ENCODE measurements at regions not wholly inside any gene's neighbourhood (a gene's known extent, or its start where the extent isn't known, plus 50 kb on each side); places are given as distances from the start of the nearest gene placed in this dataset.

- Histone ChIP-seq H3K4me1 (no peaks in the 10 kb centered on the region), H3K4me3 (no peak overlapping the region), H3K9me3 (no peaks in the 10 kb centered on the region), H3K27ac (no peak overlapping the region), H3K36me3 (no peaks in the 10 kb centered on the region), H3K27me3 (no peaks in the 10 kb centered on the region)
- no peak for DNase-seq
- in situ Hi-C loops (cut with MboI; ENCODE audit: low pct_ligation_motif_present in 1 of 4, low pct_unique_long_range_greater_than_20kb in 1 of 4, low sequenced_read_pairs in 3 of 4), result no loop called here
- TF ChIP-seq, protein P1, sequence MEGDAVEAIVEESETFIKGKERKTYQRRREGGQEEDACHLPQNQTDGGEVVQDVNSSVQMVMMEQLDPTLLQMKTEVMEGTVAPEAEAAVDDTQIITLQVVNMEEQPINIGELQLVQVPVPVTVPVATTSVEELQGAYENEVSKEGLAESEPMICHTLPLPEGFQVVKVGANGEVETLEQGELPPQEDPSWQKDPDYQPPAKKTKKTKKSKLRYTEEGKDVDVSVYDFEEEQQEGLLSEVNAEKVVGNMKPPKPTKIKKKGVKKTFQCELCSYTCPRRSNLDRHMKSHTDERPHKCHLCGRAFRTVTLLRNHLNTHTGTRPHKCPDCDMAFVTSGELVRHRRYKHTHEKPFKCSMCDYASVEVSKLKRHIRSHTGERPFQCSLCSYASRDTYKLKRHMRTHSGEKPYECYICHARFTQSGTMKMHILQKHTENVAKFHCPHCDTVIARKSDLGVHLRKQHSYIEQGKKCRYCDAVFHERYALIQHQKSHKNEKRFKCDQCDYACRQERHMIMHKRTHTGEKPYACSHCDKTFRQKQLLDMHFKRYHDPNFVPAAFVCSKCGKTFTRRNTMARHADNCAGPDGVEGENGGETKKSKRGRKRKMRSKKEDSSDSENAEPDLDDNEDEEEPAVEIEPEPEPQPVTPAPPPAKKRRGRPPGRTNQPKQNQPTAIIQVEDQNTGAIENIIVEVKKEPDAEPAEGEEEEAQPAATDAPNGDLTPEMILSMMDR (IDR thresholded peaks at IDR 0.05), result no peak
- TF ChIP-seq POLR2A (IDR thresholded peaks at IDR 0.05) (no peak), POLR2AphosphoS5 (IDR thresholded peaks at IDR 0.05) (no peak), EP300 (IDR thresholded peaks at IDR 0.05; ENCODE audit: low read depth) (no peak)
- WGBS, 2 donors (ENCODE audit: low coverage in 1 of 2), result 60% methylated on average over 7 of the region's 7 CpGs; no CpG with 5 or more reads in 1 of the 2 donors
- intact Hi-C loops (cut with DNase I; ENCODE audit: low total_unique reads), result no loop called here
Observed at GRCh38 chr20:23289249-23289648, 61.3 kb upstream of the NXT1 start.

DNA sequence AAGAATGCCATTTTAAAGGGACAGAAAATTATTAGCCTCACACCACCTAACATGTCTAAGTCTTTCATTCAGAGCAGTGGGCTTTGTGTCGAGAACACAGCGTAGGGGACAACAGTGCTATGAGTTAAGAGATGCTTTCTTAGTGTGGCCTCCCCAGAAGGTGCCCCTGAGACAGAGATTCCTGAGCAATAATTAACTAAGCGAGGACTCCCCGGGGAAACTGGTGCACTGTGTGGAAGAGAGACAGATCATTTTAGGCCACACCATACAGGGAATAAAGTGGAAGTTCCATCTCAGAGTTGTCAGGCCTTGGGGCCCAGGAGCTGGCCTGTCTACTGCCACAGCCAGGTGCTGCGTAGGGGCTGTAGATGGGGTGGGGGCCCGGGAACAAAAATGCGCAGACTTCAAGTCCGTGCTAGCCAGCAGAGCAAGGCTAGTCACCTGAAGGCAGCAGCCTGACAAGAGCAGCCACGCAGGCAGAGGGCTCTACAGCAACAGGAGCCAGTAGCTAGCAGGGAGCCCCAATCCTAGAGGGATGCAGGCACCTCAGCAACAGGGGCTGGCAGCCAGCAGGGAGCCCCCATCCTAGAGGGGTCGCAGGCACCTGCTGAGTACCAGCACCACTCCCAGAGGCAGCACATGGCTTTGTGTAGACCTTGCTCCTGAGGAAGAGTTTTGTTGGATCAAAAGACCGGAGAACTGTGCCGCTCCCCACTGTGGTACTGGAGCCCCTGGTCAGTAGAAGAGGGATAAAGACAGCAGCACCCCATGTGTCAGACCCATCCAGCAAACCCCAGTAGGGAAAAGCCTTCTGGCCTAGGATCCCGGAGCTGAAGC, 63.0 kb upstream of the NXT1 start:
- TF ChIP-seq, protein P1 (IDR thresholded peaks at IDR 0.05), result no peak
- no peak for TF ChIP-seq POLR2AphosphoS5 (IDR thresholded peaks at IDR 0.05)
- no peak for TF ChIP-seq POLR2A (IDR thresholded peaks at IDR 0.05)
- 55 to 63% methylated on average over 4 to 13 of the region's 13 CpGs for WGBS, 2 donors (ENCODE audit: low coverage in 1 of 2)
- H3K27me3 ChIP-seq, result no peaks in the 10 kb centered on the region
- no peaks in the 10 kb centered on the region for H3K36me3 ChIP-seq
- DNase-seq, result no peak
- H3K4me3 ChIP-seq, result no peak overlapping the region
- intact Hi-C loops (cut with DNase I; ENCODE audit: low total_unique reads) (no loop called here), in situ Hi-C loops (cut with MboI; ENCODE audit: low pct_ligation_motif_present in 1 of 4, low pct_unique_long_range_greater_than_20kb in 1 of 4, low sequenced_read_pairs in 3 of 4) (no loop called here)
- H3K4me1 ChIP-seq, result no peaks in the 10 kb centered on the region
- no peak overlapping the region for H3K27ac ChIP-seq
- no peaks in the 10 kb centered on the region for H3K9me3 ChIP-seq

DNA sequence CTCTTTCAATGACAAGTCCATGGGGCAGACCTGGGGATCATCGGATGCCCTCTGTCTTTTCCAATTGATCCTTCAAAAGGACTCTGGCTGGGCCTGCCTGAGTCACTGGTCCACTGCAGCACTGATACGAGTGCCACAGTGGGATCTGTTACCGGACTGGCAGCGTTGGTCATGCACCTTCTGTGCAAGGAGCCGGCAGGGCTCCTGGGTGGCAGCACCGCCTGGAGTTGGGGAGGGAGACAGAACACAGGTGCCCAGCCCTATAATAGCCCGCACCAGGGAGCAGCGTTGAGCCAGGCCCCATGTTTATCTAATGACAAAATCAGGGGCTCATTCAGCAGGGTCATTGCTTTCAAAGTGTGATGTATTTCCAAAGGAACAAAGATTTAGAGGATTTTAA, 64.2 kb upstream of the NXT1 start:
- Histone ChIP-seq H3K27ac (no peak overlapping the region), H3K4me3 (no peak overlapping the region), H3K9me3 (no peaks in the 10 kb centered on the region), H3K27me3 (no peaks in the 10 kb centered on the region), H3K36me3 (no peaks in the 10 kb centered on the region), H3K4me1 (no peaks in the 10 kb centered on the region)
- TF ChIP-seq EP300 (IDR thresholded peaks at IDR 0.05; ENCODE audit: low read depth), result no peak
- TF ChIP-seq POLR2A (IDR thresholded peaks at IDR 0.05), result no peak
- no peak for TF ChIP-seq POLR2AphosphoS5 (IDR thresholded peaks at IDR 0.05)
- TF ChIP-seq, protein P1 (IDR thresholded peaks at IDR 0.05), result no peak
- no peak for DNase-seq
- intact Hi-C loops (cut with DNase I; ENCODE audit: low total_unique reads), result no loop called here
- 71 to 76% methylated on average over 3 to 8 of the region's 8 CpGs for WGBS, 2 donors (ENCODE audit: low coverage in 1 of 2)
- in situ Hi-C loops (cut with MboI; ENCODE audit: low pct_ligation_motif_present in 1 of 4, low pct_unique_long_range_greater_than_20kb in 1 of 4, low sequenced_read_pairs in 3 of 4), result no loop called here

DNA sequence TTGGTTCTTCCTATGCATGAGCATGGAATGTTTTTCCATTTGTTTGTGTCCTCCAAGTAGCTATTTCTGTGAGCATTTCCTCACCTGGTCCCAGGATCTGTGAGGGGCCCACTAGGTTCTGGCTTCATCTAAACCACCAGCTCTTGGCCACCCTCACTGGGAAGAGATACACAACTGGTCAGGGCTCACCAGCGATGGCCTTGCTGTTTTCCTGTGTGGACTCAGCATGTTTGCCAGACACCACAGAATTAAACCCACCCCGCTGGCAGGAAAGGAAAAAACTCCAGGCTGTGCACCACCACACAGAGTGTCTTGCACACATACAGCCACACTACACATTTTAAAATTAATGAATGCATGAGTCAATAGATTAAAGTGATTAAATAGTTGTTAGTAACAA, 65.1 kb upstream of the NXT1 start:
- 85% methylated on average over 2 of the region's 2 CpGs; no CpG with 5 or more reads in 1 of the 2 donors for WGBS, 2 donors (ENCODE audit: low coverage in 1 of 2)
- Histone ChIP-seq H3K4me1 (no peaks in the 10 kb centered on the region), H3K36me3 (no peaks in the 10 kb centered on the region), H3K27me3 (no peaks in the 10 kb centered on the region), H3K9me3 (no peaks in the 10 kb centered on the region), H3K4me3 (no peak overlapping the region), H3K27ac (no peak overlapping the region)
- TF ChIP-seq POLR2A (IDR thresholded peaks at IDR 0.05) (no peak), POLR2AphosphoS5 (IDR thresholded peaks at IDR 0.05) (no peak)
- intact Hi-C loops (cut with DNase I; ENCODE audit: low total_unique reads) (no loop called here), in situ Hi-C loops (cut with MboI; ENCODE audit: low pct_ligation_motif_present in 1 of 4, low pct_unique_long_range_greater_than_20kb in 1 of 4, low sequenced_read_pairs in 3 of 4) (no loop called here)
- DNase-seq, result no peak

All from transverse colon (tissue), 4 donors.